Central memory CD8-positive, alpha-beta T cell (primary cell): ENCODE measurements at regions not wholly inside any gene's neighbourhood (a gene's known extent, or its start where the extent isn't known, plus 50 kb on each side); places are given as distances from the start of the nearest gene placed in this dataset.
"Not testable (repeated sequence)": the region's sequence is repeated elsewhere in the genome, so short reads cannot be mapped to it uniquely, and the experiment has no call there.

Source experiments
- ATAC-seq: fragments of 150-1000 bp; cut with Tn5 transposase; replicated peaks from 2 replicates; pipeline ENCODE4 v1.10.0; 2022; ENCODE audit warnings: mild to moderate bottlenecking, moderate FRiP score, moderate number of reproducible peaks; ENCODE audit not compliant: poor library complexity, severe bottlenecking; ENCODE audit errors: extremely low read depth
- DNase-seq, 2 donors: peaks; one replicate each; pipeline ENCODE4 v3.0.0; 2021; ENCODE audit warnings: low spot score in 2 of 2
- H3K27ac Mint-ChIP-seq: one replicate; pipeline ENCODE4 v1.8.0; 2022; ENCODE audit warnings: low read depth, mild to moderate bottlenecking, moderate library complexity, mixed read lengths
- H3K27me3 Mint-ChIP-seq: one replicate; pipeline ENCODE4 v1.8.0; 2022; ENCODE audit warnings: mixed read lengths
- H3K36me3 Mint-ChIP-seq: one replicate; pipeline ENCODE4 v1.8.0; 2022; ENCODE audit warnings: mild to moderate bottlenecking, moderate library complexity, mixed read lengths; ENCODE audit not compliant: insufficient read depth
- H3K4me1 Mint-ChIP-seq: one replicate; pipeline ENCODE4 v1.8.0; 2022; ENCODE audit warnings: mixed read lengths
- H3K4me3 Mint-ChIP-seq: one replicate; pipeline ENCODE4 v1.8.0; 2022; ENCODE audit warnings: mild to moderate bottlenecking, moderate library complexity, mixed read lengths
- H3K9me3 Mint-ChIP-seq: one replicate; pipeline ENCODE4 v1.8.0; 2022; ENCODE audit warnings: mixed read lengths

DNA sequence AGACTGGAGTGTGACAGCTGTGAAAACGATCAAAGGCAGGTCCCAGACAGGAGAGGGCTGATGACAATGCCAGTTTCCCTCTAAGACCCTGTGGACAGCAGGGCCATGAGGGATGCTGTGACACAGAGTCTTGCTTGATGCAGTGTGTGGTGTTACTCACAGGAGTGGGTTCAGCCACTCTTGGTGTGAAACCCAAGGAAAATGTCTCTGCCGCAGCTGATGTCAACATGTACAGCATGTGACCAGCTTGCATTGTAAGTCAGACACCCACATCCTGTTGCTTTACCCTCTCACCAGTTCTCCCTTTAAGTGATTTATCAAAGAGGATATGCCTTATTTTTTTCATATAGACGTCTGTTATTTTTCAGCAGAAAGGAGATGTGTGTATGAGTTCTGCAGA is 268.6 kb downstream of the BTG1 start:
- peak; percentile 89 for ATAC-seq
- Mint-ChIP-seq H3K36me3 (peaks cover 15% of the 10 kb centered on the region), H3K4me3 (peak overlapping the region; percentile 68), H3K4me1 (peaks cover 64% of the 10 kb centered on the region), H3K9me3 (no peaks in the 10 kb centered on the region), H3K27ac (peak overlapping the region; percentile 98), H3K27me3 (no peaks in the 10 kb centered on the region)
- peak; percentile 63 to 91 for DNase-seq

GRCh38 chr12:91875671-91876070 is 270.0 kb downstream of the BTG1 start:
- DNase-seq, H3K9me3 Mint-ChIP-seq, H3K27me3 Mint-ChIP-seq, ATAC-seq: not testable (repeated sequence)
- Mint-ChIP-seq H3K4me3 (peak overlapping the region; percentile 68), H3K36me3 (peaks cover 17% of the 10 kb centered on the region), H3K27ac (peak overlapping the region; percentile 98), H3K4me1 (peaks cover 74% of the 10 kb centered on the region)

GRCh38 chr12:91874086-91874865 is 271.4 kb downstream of the BTG1 start:
- Mint-ChIP-seq H3K27me3 (no peaks in the 10 kb centered on the region), H3K4me1 (peaks cover 67% of the 10 kb centered on the region), H3K27ac (peak overlapping the region; percentile 98), H3K36me3 (peaks cover 17% of the 10 kb centered on the region), H3K9me3 (no peaks in the 10 kb centered on the region), H3K4me3 (no peak overlapping the region)
- ATAC-seq = no peak
- no peak for DNase-seq

DNA sequence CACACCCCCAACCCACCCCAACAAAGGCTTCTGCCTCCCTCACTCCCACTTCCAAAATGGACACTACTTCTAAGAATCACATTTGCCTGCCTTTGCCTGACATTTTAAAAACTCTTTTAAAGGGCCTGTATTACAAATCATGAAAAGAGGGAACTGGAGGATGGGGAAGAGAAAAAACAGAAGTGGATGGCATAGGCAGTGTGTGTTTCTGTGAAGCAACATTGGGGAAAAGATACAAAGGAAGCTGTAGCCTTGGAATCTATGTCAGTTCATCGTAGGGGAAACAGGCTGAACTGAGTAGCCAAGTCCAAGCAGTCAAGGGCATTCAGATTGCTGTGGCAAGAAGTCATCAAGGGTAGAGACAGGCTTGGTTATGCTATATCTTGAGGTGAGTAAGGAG is 273.9 kb downstream of the BTG1 start:
- Mint-ChIP-seq H3K4me1 (peaks cover 59% of the 10 kb centered on the region), H3K4me3 (no peak overlapping the region)

DNA sequence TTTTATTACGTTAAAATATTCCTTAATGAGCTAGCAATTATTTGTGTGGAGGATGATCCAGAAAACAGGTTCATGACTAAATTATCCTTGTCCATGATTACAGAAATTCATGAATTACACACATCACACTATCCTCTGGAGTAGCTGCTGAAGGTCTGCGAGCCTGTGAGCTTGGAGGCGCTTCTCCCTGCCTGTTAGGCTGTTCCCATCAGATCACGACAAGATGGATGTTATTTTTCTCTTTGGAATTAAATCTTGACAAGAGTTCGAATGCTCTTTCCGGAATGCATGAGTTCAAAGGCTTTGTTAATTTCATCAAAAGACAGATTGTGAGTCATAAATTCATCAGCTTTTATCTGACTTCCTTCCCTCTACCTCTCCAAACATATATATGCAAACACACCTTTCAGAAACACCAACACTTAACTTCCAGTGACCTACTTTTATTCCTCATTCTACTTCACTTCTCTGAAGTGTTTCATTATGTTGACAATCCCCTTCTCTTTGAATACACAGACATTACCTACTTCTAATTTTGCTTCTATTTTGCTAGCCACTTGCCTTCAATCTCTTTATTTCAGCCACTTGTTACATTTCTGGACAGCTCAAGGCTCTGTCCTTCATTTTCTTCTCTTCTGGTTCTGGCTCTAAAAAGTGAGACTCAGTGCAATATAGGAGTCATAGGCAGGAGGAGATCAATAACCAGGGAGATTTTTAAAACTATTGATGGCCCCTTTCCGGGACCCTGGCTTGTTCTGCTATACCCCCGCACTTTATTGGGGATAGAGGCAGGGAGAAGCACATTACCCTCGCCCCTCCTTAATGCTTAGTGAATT is 274.6 kb downstream of the BTG1 start:
- peak overlapping the region; percentile 84 for H3K27ac Mint-ChIP-seq
- H3K36me3 Mint-ChIP-seq = peaks cover 2% of the 10 kb centered on the region
- peak; percentile 79 for ATAC-seq
- DNase-seq = no peak
- peaks cover 52% of the 10 kb centered on the region for H3K4me1 Mint-ChIP-seq
- H3K4me3 Mint-ChIP-seq = peak overlapping the region; percentile 23
- no peaks in the 10 kb centered on the region for H3K27me3 Mint-ChIP-seq
- H3K9me3 Mint-ChIP-seq = no peaks in the 10 kb centered on the region

More for the DNA sequence above, 273.9 kb downstream of the BTG1 start:
- peak overlapping the region; percentile 84 for H3K27ac Mint-ChIP-seq
- H3K36me3 Mint-ChIP-seq = peaks cover 3% of the 10 kb centered on the region
- no peaks in the 10 kb centered on the region for H3K9me3 Mint-ChIP-seq
- ATAC-seq (no peak), DNase-seq (no peak)
- no peaks in the 10 kb centered on the region for H3K27me3 Mint-ChIP-seq

DNA sequence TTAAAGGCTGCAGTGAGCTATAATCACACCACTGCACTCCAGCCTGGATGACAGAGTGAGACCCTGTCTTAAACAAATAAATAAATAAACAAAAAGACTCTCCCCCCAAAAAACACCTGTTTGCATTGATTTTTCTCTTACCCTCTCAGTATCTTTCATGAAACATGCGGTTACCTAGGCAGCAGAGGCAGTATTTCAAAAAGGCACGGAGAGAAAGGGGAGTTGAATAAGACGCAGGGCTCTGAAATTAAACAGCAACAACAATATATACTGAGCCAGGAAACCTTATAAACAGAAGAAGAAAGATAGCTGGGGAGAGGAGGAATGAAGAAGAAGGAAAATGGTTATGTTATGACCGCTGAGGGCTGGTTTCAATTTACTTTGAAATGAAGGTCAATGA is 277.6 kb downstream of the BTG1 start:
- DNase-seq = no peak
- H3K4me1 Mint-ChIP-seq = peaks cover 31% of the 10 kb centered on the region
- no peak overlapping the region for H3K4me3 Mint-ChIP-seq
- ATAC-seq = no peak
- no peak overlapping the region for H3K27ac Mint-ChIP-seq
- H3K27me3 Mint-ChIP-seq = no peaks in the 10 kb centered on the region
- H3K36me3 Mint-ChIP-seq = peaks cover 2% of the 10 kb centered on the region
- no peaks in the 10 kb centered on the region for H3K9me3 Mint-ChIP-seq

- no peak for ATAC-seq
- Mint-ChIP-seq H3K36me3 (peaks cover 2% of the 10 kb centered on the region), H3K27me3 (no peaks in the 10 kb centered on the region), H3K4me3 (no peak overlapping the region), H3K27ac (no peak overlapping the region), H3K9me3 (no peaks in the 10 kb centered on the region), H3K4me1 (peaks cover 26% of the 10 kb centered on the region)
- no peak for DNase-seq
Measured at GRCh38 chr12:91866566-91866965, 279.1 kb downstream of the BTG1 start.

DNA sequence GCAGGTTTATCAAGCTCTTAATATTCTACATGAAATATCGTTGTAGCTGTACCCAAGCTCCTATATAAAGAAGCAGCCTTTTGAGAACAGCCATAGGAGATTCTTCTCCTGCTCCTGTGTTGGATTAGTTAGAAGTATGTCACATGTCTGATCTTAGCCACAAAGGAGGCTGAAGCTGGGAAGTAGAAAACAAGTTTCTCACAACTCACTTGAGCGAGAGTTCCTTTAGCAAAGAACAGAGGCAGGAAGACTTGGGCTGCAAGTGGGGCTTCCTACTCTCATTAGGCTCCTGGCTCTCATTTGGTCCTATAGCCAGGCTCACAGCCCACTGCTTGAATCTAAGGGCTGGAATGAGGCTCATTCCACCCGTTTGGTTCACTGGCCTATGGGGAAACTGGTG is 281.9 kb downstream of the BTG1 start:
- H3K4me1 Mint-ChIP-seq = peaks cover 10% of the 10 kb centered on the region
- H3K4me3 Mint-ChIP-seq = no peak overlapping the region
- no peaks in the 10 kb centered on the region for H3K9me3 Mint-ChIP-seq
- DNase-seq = no peak
- H3K27me3 Mint-ChIP-seq = no peaks in the 10 kb centered on the region
- H3K27ac Mint-ChIP-seq = no peak overlapping the region
- no peaks in the 10 kb centered on the region for H3K36me3 Mint-ChIP-seq
- ATAC-seq = no peak

DNA sequence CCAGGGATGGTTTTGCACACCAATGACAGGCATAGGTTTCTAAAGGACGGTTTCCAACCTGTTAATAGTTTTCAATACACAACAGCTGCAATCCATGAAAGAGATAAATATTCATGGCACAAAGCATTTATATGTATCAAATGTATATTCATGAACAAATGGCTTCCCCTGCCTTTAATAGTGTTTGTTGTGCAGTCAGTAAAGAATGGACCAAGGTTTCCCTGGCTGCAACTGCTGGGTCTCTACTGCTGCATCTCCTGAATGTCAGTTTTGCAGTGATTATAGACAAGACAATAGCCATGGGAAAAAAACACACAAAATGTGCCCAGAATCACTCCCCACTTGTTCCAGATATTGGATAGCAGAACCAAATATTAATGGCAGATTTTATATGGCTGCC is 284.1 kb downstream of the BTG1 start:
- peaks cover 4% of the 10 kb centered on the region for H3K4me1 Mint-ChIP-seq
- H3K36me3 Mint-ChIP-seq = no peaks in the 10 kb centered on the region
- no peak for ATAC-seq
- H3K27me3 Mint-ChIP-seq = no peaks in the 10 kb centered on the region
- no peaks in the 10 kb centered on the region for H3K9me3 Mint-ChIP-seq
- H3K27ac Mint-ChIP-seq = no peak overlapping the region
- DNase-seq = no peak
- H3K4me3 Mint-ChIP-seq = no peak overlapping the region

- Mint-ChIP-seq H3K36me3 (no peaks in the 10 kb centered on the region), H3K4me1 (peaks cover 4% of the 10 kb centered on the region), H3K9me3 (no peaks in the 10 kb centered on the region), H3K4me3 (no peak overlapping the region), H3K27ac (no peak overlapping the region), H3K27me3 (no peaks in the 10 kb centered on the region)
- DNase-seq = no peak
- ATAC-seq = no peak
Measured at GRCh38 chr12:91859347-91859746, 286.3 kb downstream of the BTG1 start.

DNA sequence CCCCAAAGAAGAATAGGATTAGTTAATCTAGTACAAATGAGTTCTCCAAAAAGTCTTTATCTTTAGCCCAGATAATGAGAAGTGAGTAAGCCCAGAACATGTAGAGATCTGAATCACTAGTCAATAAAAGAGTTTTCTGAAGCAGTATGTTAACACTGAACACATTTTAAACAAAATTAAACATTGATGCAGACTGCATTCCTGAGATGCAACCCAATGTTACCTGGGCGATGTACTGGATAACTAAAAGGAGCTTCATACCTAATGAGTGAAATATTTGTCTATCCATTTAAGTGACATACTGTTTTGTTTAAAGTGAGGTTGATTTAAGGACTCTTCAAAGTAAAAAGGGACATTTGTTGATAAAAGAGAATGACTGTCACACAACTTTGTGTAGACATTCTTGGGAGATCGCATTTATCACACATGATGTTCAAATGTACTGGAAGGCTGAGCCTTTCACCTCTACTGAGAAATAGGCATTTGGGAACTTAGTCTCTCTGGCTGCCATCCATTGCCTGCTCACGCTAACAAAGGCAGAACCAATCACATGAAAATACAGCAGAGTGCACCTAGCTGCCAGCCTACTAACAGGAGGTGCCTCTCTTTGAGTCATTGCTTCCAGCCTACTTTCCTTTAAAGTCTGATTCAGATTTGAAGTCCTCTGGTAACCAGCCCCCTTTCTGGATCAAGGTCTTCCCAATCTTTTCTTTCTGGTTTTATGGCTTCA is 287.7 kb downstream of the BTG1 start:
- H3K36me3 Mint-ChIP-seq = no peaks in the 10 kb centered on the region
- H3K9me3 Mint-ChIP-seq = no peaks in the 10 kb centered on the region
- ATAC-seq (no peak), DNase-seq (no peak)
- no peak overlapping the region for H3K27ac Mint-ChIP-seq
- H3K27me3 Mint-ChIP-seq = no peaks in the 10 kb centered on the region
- H3K4me3 Mint-ChIP-seq = no peak overlapping the region
- H3K4me1 Mint-ChIP-seq = peaks cover 6% of the 10 kb centered on the region

GRCh38 chr12:91854725-91855124 is 290.9 kb downstream of the BTG1 start:
- H3K27me3 Mint-ChIP-seq = no peaks in the 10 kb centered on the region
- peaks cover 2% of the 10 kb centered on the region for H3K36me3 Mint-ChIP-seq
- no peaks in the 10 kb centered on the region for H3K9me3 Mint-ChIP-seq
- no peak overlapping the region for H3K27ac Mint-ChIP-seq
- ATAC-seq = no peak
- DNase-seq = no peak
- no peak overlapping the region for H3K4me3 Mint-ChIP-seq
- peaks cover 20% of the 10 kb centered on the region for H3K4me1 Mint-ChIP-seq
